Forelimb muscle (tissue), 1 donor: ENCODE measurements at regions not wholly inside any gene's neighbourhood (a gene's known extent, or its start where the extent isn't known, plus 50 kb on each side); places are given as distances from the start of the nearest gene placed in this dataset.

Source experiments
- DNase-seq: peaks from one replicate; pipeline ENCODE4 v3.0.0-alpha.2; 2013; ENCODE audit warnings: low read depth

DNA sequence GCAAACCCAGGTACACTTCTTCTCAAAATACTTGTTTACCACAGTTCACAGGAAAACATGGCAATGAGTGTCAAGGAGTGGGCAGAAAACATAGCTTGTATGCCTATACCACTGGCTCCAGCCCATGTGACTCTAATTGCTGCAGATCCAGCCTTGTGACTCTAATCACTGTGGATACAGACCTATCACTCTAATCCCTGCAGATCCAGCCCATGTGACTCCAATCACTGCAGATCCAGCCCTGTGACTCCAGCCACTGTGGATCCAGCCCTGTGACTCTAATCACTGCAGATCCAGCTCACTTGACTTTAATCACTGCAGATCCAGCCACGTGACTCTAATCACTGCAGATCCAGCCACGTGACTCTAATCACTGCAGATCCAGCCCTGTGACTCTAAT is 366.3 kb upstream of the IRX4 start:
- no peak for DNase-seq

DNA sequence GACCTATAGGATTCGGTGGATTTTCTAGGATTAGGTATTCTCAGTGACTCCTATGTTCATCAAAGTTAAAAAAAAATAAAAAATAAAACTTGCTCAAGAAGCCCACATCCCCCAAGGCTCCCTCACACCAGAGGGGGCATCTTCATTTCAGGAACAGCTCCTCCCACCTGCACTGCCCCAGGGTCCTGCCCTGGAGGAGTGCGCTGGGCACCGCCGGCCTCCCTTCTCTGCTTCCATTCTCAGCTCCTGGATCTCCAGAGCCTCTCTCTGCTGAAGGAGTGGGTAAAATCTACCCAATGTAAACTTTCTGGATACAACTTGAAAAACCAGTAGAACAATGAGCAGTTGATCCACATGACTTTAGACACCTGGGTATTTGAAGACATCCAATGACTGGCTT is 359.8 kb upstream of the IRX4 start:
- no peak for DNase-seq

DNA sequence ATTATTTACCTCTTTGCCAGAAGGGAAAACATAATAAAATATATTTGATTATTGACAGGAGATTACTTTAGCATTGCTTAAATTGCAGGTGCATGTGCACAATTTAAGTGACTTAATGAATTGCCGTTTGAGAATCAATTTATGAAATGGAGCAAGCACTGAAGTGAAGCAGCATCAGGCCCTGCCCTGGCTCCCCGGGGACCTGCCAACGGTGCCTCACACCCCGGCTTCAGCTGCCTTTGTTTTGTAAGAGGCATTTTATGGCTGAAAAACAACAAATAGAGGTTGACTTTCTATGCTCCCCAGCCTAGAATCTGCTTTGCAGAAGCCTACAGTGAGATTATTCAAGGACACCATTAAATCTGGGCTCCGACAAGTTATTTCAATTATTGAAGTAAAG is 359.1 kb upstream of the IRX4 start:
- no peak for DNase-seq

DNA sequence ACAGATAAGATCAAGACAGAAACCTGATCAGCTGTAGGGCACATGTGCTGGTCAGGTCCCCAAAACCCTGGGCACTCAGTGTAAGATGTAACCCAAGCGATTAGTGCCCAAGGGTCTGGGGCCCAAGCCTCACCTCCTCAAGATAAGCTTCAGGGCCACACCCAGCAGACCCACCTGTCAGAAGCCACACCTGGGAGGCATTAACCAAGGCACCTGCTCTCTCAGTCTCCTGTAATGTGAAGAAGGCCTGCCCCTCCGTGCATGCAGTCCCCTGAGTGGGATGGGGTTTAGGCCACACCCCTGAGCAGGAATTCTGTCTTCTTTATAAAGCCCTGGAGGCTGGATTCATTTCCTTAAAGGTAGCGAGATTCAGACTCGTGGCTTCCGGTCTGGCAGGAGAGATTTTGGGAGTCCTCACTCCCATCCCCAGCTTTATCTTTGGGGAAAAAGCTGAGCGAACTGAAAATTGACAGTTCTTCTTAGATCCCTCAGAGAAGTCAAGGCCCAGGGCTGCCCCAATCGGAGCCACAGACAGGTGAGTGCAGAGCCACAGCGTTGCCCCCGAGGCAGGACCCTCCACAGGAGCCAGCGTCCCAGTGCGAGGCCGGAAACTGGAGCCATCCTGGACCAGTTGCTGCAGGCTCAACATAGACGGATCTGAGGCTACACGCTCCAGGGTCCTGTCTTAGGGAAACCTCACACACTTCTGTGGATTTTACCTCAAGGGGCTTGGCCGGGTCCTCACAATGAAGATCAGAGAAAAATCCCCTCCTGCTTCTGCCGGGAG is 357.6 kb upstream of the IRX4 start:
- no peak for DNase-seq

DNA sequence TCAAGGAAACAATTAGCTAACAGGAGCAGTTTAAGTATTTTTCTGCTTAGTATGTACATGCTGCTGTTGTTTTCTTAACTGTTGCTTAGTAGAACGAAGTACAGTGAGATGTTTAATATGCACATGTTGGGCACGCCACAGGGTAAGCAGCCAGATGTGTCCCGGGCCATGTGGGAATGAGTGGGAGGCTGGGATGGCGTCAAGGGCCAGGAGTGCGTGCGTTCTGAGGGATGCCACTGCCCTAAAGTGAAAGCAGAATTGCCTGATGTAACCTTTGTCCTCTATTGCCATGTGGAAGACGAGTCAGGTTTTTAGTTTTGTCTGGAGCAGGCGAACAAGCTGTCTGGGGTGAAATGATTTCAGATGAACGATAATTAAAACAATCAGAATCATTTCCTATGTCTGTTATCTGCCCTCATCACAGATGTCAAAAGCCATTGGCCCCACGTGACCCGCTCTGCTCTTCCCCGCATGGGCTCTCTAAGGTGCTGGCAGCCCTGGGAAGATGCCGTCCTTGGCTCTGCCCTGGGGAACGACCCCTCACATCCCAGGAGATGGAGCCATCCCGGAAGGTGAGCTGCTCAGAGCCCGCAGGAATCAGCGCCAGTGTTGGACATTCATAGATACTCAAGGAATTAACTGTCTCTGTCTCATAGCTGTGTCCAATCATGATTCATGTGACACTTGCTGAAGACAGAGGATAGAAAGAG is 356.6 kb upstream of the IRX4 start:
- no peak for DNase-seq

DNA sequence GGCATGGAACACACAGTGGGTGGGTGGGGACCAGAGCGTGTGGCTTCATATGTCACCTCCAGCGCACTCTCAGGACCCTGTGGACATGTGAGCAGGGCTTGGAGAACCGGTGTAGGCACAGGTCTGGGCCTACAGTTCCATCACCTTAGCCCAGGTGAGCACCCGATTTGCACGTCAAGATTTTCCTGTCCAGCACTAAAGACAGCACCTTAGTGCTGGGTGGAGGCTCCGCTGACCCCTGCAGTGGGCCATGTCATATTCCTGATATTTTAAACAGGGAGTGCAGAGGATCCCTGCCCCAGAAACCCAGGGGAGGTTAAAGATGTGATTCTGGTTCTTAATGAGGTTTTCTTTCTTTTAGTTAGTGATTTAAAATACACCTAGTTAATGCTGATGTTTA is 356.0 kb upstream of the IRX4 start:
- DNase-seq, result no peak

DNA sequence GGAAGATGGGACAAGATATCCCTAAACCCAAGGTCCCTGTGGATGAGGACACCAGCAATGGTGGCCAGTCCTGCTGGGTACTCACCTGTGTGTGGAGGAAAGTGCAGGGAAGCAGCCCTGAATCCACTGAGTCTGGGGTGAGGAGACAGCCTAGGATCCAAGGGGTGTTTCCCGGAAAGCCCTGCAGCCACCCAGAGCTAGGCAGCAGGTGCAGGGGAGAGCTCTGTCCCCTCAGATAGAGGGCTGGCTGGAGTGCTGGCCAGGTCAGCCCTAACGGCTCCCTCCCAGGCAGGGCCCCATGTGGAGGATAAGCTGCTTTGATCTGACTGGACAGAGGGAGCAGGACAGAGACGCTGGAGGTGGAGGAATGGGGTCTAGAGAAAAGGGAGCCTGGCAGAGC is 344.7 kb upstream of the IRX4 start:
- no peak for DNase-seq

DNA sequence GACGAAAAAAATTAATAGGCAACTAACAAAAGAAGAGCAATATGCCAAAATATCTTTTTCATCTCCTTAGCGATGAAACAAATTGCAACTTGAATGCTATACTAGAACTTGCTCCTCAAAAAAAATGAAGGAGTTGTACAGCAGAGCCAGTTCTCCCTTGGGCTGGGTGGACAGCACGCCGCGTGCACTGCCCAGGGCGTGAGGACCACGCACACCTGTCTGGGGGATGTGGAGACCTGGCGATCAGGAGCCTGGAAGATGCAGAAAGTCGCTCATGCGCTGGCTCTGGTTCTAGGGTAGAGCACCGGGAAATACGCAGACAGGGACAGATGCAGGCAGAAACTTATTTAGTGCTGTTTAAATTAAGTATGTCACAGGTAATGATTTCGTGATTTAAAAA is 342.0 kb upstream of the IRX4 start:
- DNase-seq, result no peak

DNA sequence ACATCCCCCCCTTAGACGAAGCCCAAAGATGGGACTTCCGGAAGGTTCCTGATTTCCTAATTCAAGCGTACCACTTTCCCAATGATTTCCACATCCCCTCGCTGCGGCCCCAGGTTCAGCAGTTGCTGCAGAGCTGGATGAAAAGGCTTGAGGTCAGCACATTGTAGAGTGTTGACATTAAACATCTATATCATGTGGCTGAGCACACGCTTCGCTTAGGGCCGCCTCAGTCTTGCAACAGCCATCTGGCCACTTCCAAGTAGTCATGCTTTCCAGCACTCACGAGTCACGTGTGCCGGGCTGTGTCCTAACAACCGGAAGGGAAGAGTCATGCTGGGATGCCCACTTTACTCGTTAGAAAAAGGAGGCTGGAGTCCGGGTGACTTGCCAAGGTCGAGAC is 340.6 kb upstream of the IRX4 start:
- DNase-seq, result no peak

DNA sequence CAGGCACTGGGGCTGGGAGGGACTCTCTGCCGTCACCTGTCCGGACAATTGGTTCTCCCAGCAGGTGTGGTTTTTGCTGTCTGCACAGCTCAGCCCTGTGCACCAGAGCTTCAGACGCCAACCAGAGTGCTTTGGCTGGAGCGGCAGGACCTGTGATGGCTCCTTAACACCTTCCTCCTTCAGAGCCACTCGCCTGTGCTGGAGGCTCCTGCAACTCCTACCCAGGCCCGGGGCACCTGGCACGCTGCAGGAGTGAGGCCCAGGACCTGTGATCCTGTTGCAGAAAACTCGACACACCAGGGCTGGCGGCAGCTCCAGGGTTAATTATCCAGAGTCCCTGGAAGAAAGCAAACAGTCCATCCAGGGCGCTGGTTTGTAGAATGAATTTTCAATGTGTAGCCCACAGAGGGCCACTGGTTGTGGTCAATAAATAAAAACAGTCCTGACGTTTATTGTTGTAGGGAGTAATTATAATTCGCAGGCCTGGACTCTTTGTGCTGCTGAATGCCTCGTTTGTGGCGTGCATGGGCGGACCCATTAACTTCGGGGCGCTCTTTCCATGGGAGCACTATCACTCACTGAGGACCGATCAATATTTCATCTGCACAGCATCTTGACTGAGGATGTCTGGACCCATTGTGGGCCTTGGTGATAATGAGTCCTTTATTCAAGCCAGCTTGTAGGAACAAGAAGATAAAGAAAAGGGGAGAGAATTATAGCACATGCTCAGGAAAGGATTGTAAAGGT is 339.7 kb upstream of the IRX4 start:
- DNase-seq, result no peak

DNA sequence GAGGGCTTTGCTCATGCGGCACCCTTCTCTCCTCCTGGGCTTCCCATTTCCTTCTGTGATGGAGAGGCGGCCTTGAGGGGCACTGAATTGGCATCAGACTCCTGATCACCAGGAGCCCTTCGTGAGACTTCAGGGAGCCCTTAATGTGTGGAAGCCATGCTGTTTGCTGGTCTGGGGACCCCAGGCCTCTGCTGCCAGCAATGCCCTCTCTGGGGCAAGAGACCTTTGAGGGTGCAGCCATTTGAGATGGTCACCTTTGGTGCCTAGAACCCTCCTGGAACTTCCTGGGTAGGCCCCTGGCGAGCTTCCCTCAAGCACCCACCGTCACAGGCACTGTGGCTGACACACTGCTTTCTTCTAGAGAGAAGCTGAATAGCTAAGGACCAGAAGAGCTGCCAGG is 338.7 kb upstream of the IRX4 start:
- no peak for DNase-seq

DNA sequence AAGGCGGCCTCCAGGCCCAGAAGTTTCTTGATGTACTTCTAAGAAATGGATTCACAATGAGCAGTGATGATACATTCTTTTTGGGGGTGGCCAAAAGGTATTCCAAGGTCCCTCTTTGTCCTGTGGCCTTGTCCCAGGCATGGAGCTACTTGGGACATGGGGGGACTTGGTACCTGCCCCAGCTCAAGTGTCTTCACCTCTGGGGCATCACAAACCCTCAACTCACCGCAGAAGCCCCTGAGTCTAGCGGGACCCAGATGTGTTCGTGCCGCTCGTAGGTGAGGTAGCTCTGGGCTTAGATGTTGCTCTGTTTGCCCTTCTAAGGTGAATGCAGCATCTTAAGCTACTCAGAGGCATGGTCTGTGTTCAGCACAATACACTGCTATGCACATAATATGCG is 338.0 kb upstream of the IRX4 start:
- DNase-seq, result no peak

DNA sequence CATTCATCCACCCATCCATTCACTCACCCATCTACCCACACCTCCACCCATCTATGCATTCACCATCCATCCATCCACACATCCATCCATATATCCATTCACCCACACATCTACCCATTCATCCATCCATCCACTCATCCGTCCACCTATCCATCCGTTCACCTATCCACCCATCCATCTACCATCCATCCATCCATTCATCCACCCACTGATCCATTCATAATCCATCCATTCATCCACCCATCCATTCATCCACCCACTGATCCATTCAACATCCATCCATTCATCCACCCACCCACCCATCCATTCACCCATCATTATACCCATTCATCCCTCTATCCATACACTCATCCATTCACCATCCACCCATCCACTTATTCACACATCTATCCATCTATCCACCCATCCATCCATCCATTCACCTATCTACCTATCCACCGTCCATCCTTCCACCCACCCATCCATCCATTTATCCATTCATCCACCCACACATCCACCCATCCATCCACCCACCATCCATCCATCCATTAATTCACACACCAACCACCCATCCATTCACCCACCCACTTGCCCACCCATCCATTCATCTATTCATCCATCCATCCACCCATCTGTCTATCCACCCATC is 336.5 kb upstream of the IRX4 start:
- no peak for DNase-seq

DNA sequence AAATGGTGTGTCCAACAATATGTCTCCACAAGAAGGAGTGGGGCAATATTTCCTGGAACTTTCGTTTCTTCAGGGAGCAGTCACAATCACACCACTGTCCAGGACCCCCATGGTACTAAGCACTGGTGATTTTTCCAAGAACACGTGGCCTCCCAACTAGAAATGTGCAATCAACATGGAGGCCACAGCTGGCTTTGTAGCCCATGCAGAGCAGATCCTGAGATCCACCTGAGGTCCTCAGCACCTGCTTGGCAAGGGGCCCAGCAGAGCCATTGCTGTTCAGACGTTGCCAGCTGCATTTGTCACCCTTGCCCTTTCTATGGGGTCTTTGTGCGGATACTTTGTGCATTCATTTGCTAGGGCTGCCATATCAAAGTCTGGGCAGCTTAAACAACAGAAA is 334.5 kb upstream of the IRX4 start:
- DNase-seq, result no peak

DNA sequence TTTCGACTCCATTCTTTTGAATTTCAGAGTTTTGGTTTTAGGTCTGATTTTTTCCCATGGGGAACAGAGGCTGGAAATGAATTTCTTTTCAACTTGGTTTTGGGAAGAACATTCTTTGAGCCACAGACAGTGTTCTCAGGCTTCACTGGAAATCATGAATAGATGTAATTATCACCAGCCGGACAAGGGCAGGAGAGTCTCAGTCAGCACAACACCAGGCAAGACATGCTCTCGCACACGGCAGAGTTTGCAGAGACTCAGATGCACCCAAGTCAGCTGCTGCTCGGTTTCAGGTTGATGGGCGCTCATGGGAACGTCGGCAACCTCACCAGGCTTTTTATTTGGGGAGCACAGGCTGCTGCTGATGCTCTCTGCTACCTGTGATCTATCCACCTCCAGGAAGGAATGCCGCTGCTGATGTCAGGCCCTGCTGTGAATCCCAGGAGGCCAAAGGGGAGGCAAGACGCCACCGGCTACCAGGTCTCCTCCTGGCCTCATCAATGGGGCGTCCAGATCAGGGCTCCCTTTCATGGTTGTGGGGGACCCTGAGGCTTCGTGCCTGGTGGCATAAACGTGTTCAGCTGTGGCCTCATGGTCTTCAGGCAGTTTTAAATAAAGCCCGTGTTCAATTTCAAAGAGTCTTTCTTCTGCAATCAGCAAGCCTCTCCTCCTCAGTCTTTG is 332.3 kb upstream of the IRX4 start:
- DNase-seq, result no peak

DNA sequence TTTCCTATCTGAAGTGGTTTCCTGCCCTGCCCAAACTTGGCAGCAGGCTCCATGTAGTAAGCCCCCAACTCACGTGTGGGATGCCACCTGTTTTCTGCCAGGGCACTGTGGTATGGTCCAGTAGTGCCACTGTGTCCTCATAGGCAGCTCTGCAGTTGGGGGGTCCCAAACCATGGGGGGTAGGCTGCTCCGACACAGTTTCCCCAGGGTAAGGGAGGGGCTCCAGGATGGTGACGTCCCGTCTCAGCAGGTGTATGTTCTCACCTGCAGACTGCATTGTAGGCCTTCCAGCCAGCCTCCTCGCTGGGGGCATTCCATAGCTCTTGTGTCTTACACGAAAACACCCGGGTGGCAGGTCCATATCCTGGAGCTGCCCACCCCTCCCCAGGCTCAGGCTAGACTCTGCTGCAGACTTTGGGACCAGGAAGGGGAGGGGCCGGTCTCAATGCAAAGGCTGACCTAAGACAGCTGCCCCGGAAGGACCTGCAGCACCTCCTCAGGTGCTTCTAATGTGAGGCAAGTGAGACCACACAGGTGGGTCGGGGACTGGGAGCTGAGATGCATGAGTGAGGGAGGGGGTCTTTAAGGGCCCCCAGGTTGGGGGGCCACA is 330.5 kb upstream of the IRX4 start:
- no peak for DNase-seq

DNA sequence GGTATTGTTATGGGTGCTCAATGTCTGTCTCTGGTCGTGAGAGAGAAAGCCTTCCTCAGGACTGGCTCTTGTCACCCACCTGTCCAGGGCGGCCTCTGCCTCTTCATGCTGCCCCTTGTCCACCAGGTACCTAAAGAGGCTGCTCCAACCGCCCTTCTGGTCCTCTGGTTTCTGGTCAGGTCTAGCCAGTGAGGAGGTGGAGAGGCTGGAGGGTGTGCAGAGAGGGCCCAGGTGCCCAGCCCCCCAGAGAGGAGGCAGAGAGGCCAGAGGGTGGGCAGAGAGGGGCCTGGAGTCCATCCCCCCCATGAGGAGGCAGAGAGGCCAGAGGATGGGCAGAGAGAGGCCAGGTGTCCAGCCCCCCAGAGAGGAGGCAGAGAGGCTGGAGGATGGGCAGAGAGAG is 329.8 kb upstream of the IRX4 start:
- no peak for DNase-seq

DNA sequence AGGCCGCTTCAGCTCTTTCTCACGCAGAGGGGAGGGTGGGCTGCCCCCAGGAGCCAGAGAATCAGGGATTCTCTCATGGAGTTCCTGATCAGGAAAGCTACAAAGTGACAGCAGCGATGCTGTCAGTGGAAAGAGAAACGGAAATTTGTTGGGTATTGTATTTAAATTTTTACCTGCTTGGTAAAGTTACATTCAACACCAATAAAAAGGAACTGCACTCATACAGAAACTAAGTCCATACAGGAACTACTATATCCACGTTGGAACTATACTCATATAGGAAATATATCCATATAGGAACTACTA is 325.5 kb upstream of the IRX4 start:
- DNase-seq, result no peak

DNA sequence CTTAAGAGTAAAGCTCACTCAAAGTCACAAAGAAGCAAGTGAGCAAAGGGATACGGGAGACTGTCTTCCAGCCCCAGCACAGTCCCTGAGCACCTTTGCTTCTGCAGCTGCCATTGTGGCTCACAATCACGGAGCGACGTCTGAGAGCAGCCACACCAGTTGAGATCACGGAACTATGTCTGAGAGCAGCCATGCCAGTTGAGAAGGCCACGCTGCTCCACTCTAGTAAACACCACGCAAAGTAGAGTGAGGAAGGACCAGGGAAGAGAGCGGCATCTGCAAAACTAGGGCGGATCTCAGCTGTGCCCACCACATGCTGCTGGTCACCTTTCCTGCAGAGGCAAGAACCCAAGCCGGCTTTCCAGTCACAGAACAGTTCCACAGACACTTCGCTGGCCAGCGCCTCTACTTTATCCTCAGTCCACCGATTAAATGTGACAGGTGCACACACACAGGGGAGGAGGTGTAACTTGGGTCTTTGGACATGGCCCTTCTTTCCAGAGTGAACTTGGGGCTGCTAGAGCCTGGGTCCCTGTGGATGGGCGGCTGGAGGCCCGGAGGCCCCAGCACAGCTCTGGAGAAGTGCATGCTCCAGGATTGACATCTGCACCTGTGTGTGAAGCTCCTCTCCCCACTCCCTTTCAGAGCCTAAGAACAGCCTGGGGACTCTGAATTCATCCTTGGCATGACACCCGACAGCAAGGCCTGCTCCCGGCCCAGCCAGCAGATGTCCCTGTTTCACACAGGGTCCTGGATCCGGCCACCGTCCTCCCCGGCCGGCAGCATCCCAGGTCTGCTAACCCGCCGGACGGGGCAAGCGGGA is 324.9 kb upstream of the IRX4 start:
- no peak for DNase-seq

DNA sequence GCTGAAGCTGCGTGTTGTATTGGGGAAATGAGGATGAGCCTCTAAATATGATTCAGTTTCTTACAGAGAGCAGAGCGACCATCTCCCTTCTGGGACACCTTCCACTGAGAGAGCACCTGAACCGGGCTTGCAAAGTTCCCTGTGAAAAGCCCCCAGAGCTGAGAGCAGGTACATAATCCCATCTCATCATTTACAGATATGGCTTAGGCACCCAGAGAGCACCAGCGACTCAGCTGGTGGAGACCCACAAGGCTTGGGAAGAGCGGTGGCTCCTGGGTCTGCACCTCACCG is 324.3 kb upstream of the IRX4 start:
- no peak for DNase-seq
